H9 (cell line): ENCODE measurements at regions not wholly inside any gene's neighbourhood (a gene's known extent, or its start where the extent isn't known, plus 50 kb on each side); places are given as distances from the start of the nearest gene placed in this dataset.
A peak's percentile ranks its signal among the peaks of the same experiment; 100 is the strongest.

Experiments
- DNase-seq: peaks from one replicate; pipeline ENCODE4 v3.0.0-alpha.2; 2017
- H2AFZ ChIP-seq: one replicate; pipeline ENCODE4 v1.6.1; 2013; ENCODE audit warnings: mild to moderate bottlenecking, low read length, control low read depth, moderate library complexity
- H2AK5ac ChIP-seq: 2 replicates; pipeline ENCODE4 v1.6.1; 2013; ENCODE audit warnings: low read length, control low read depth, mixed read lengths; ENCODE audit not compliant: insufficient read length
- H2BK120ac ChIP-seq: one replicate; pipeline ENCODE4 v1.6.1; 2013; ENCODE audit warnings: low read depth, mild to moderate bottlenecking, low read length, control low read depth, inconsistent platforms; ENCODE audit not compliant: poor library complexity, severe bottlenecking
- H2BK12ac ChIP-seq: 2 replicates; pipeline ENCODE4 v1.6.1; 2013; ENCODE audit warnings: low read length, control low read depth, mixed read lengths, low read depth; ENCODE audit not compliant: insufficient read length
- H2BK15ac ChIP-seq: 2 replicates; pipeline ENCODE4 v1.6.1; 2013; ENCODE audit warnings: low read depth, low read length, control low read depth
- H2BK20ac ChIP-seq: one replicate; pipeline ENCODE4 v1.6.1; 2013; ENCODE audit warnings: low read depth, mild to moderate bottlenecking, low read length, control low read depth, inconsistent platforms; ENCODE audit not compliant: poor library complexity, severe bottlenecking
- H2BK5ac ChIP-seq: 2 replicates; pipeline ENCODE4 v1.6.1; 2013; ENCODE audit warnings: low read length, control low read depth, mixed read lengths; ENCODE audit not compliant: insufficient read length
- H3K14ac ChIP-seq: 2 replicates; pipeline ENCODE4 v1.6.1; 2013; ENCODE audit warnings: low read length, control low read depth; ENCODE audit not compliant: insufficient read depth
- H3K18ac ChIP-seq: 2 replicates; pipeline ENCODE4 v1.6.1; 2013; ENCODE audit warnings: low read depth, mild to moderate bottlenecking, mixed read lengths, low read length, control low read depth; ENCODE audit not compliant: insufficient read length
- H3K23ac ChIP-seq: 2 replicates; pipeline ENCODE4 v1.6.1; 2013; ENCODE audit warnings: low read length, control low read depth, mixed read lengths, low read depth; ENCODE audit not compliant: insufficient read length
- H3K23me2 ChIP-seq: 2 replicates; pipeline ENCODE4 v1.6.1; 2013; ENCODE audit warnings: low read depth, mild to moderate bottlenecking, mixed read lengths, low read length, control low read depth; ENCODE audit not compliant: insufficient read length, poor library complexity, severe bottlenecking
- H3K27ac ChIP-seq: 2 replicates; pipeline ENCODE4 v1.5.1; 2013; ENCODE audit warnings: low read length, control low read depth, mixed read lengths, low read depth; ENCODE audit not compliant: insufficient read length
- H3K27me3 ChIP-seq: 2 replicates; pipeline ENCODE4 v1.6.1; 2013; ENCODE audit warnings: low read length, control low read depth, inconsistent platforms; ENCODE audit not compliant: insufficient read depth
- H3K4ac ChIP-seq: 2 replicates; pipeline ENCODE4 v1.6.1; 2013; ENCODE audit warnings: low read depth, mild to moderate bottlenecking, control low read depth, inconsistent platforms, low read length, moderate library complexity
- H3K4me1 ChIP-seq: 2 replicates; pipeline ENCODE4 v1.6.1; 2013; ENCODE audit warnings: low read length, control low read depth, inconsistent platforms; ENCODE audit not compliant: insufficient read depth
- H3K4me2 ChIP-seq: 2 replicates; pipeline ENCODE4 v1.6.1; 2013; ENCODE audit warnings: low read length, control low read depth, mixed read lengths; ENCODE audit not compliant: insufficient read length, insufficient read depth
- H3K56ac ChIP-seq: 2 replicates; pipeline ENCODE4 v1.6.1; 2013; ENCODE audit warnings: low read depth, mild to moderate bottlenecking, mixed read lengths, low read length, control low read depth; ENCODE audit not compliant: insufficient read length
- H3K79me1 ChIP-seq: 2 replicates; pipeline ENCODE4 v1.6.1; 2013; ENCODE audit warnings: low read depth, mild to moderate bottlenecking, moderate library complexity, low read length, control low read depth, inconsistent platforms; ENCODE audit not compliant: insufficient read depth, poor library complexity, severe bottlenecking
- H3K79me2 ChIP-seq: 2 replicates; pipeline ENCODE4 v1.6.1; 2013; ENCODE audit warnings: low read length, control low read depth, inconsistent platforms; ENCODE audit not compliant: insufficient read depth
- H3K9ac ChIP-seq: 2 replicates; pipeline ENCODE4 v1.6.1; 2013; ENCODE audit warnings: low read length, control low read depth, mixed read lengths; ENCODE audit not compliant: insufficient read length; ENCODE audit errors: extremely low read depth
- H3K9me3 ChIP-seq: one replicate; pipeline ENCODE4 v1.6.1; 2013; ENCODE audit warnings: low read depth, low read length, inconsistent platforms; ENCODE audit not compliant: control insufficient read depth
- H3T11ph ChIP-seq: one replicate; pipeline ENCODE4 v1.6.1; 2013; ENCODE audit warnings: mild to moderate bottlenecking, low read length, control low read depth, inconsistent platforms
- H4K20me1 ChIP-seq: one replicate; pipeline ENCODE4 v1.6.1; 2013; ENCODE audit not compliant: control insufficient read depth, insufficient read length, insufficient read depth
- H4K5ac ChIP-seq: 2 replicates; pipeline ENCODE4 v1.6.1; 2013; ENCODE audit warnings: low read depth, mild to moderate bottlenecking, mixed read lengths, low read length, control low read depth; ENCODE audit not compliant: insufficient read length
- H4K8ac ChIP-seq: replicated peaks from 2 replicates; pipeline ENCODE4 v1.6.1; 2013; ENCODE audit warnings: low read length, control low read depth, mixed read lengths, low read depth; ENCODE audit not compliant: insufficient read length
- H4K91ac ChIP-seq: 2 replicates; pipeline ENCODE4 v1.6.1; 2013; ENCODE audit warnings: low read depth, mild to moderate bottlenecking, moderate library complexity, mixed read lengths, low read length, control low read depth; ENCODE audit not compliant: insufficient read length
- H3K27ac Mint-ChIP-seq, 3 experiments: 2 replicates in 2 of 3; 3 replicates in 1 of 3; pipeline ENCODE4 v1.8.0; 2020 to 2021; ENCODE audit warnings: mixed read lengths in 3 of 3, mild to moderate bottlenecking in 1 of 3, moderate library complexity in 1 of 3
- H3K27me3 Mint-ChIP-seq: 2 replicates; pipeline ENCODE4 v1.8.0; 2021; ENCODE audit warnings: low read depth, mild to moderate bottlenecking, moderate library complexity, mixed read lengths
- H3K36me3 Mint-ChIP-seq, 3 experiments: 2 replicates in 2 of 3; 3 replicates in 1 of 3; pipeline ENCODE4 v1.8.0; 2020 to 2021; ENCODE audit warnings: low read depth in 3 of 3, mixed read lengths in 3 of 3; ENCODE audit not compliant: insufficient read depth in 1 of 3
- H3K4me1 Mint-ChIP-seq, 2 experiments: 2 replicates each; pipeline ENCODE4 v1.8.0; 2020; ENCODE audit warnings: mixed read lengths in 2 of 2
- H3K4me3 Mint-ChIP-seq, 2 experiments: 2 replicates in 1 of 2; 3 replicates in 1 of 2; pipeline ENCODE4 v1.8.0; 2020 to 2021; ENCODE audit warnings: mild to moderate bottlenecking in 2 of 2, mixed read lengths in 2 of 2, moderate library complexity in 1 of 2
- H3K9me3 Mint-ChIP-seq, 2 experiments: 2 replicates in 1 of 2; 3 replicates in 1 of 2; pipeline ENCODE4 v1.8.0; 2020; ENCODE audit warnings: mild to moderate bottlenecking in 2 of 2, mixed read lengths in 2 of 2, moderate library complexity in 1 of 2
- WGBS: extraction: QIAGEN DNeasy Blood & Tissue Kit; methylation state at CpG from one replicate; pipeline ENCODE4 v1.1.7; 2013; ENCODE audit warnings: missing lambda C conversion rate, low lambda C conversion rate, mixed read lengths; ENCODE audit not compliant: insufficient read length; ENCODE audit errors: extremely low coverage; 5-methylcytosine and 5-hydroxymethylcytosine counted together
- TF ChIP-seq, protein P1 (sequence below): fragments of 200-600 bp; sonication (generic); conservative IDR thresholded peaks from 3 replicates; pipeline ENCODE4 v1.8.0; 2021; ENCODE audit warnings: antibody characterized with exemption, mild to moderate bottlenecking

DNA sequence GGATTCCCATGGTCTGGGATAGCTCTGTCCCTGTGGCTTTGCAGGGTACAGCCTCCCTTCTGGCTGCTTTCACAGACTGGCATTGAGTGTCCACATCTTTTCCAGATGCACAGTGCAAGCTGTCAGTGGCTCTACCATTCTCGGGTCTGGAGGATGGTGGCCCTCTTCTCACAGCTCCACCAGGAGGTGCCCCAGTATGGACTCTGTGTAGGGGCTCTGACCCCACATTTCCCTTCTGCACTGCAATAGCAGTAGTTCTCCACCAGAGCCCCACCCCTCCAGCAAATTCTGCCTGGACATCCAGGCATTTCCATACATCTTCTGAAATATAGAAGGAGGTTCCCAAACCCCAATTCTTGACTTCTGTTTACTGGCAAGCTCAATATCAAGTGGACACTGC, 50.2 kb upstream of the GRID2 start:
- Histone ChIP-seq H3K4me2 (no peak overlapping the region), H2BK20ac (no peak overlapping the region), H3K14ac (no peak overlapping the region), H2BK15ac (no peak overlapping the region), H3K9ac (no peak overlapping the region), H3K79me1 (no peaks in the 10 kb centered on the region), H3T11ph (no peak overlapping the region), H3K23me2 (no peaks in the 10 kb centered on the region), H3K27me3 (no peaks in the 10 kb centered on the region), H3K79me2 (no peaks in the 10 kb centered on the region), H4K91ac (no peak overlapping the region), H4K20me1 (no peaks in the 10 kb centered on the region), H3K27ac (no peak overlapping the region), H2BK5ac (no peak overlapping the region), H3K4me1 (no peaks in the 10 kb centered on the region), H4K5ac (no peak overlapping the region), H3K56ac (no peak overlapping the region), H4K8ac (no peak overlapping the region), H2BK120ac (no peak overlapping the region), H3K4ac (no peak overlapping the region), H3K23ac (no peak overlapping the region), H2AFZ (no peak overlapping the region), H2BK12ac (no peak overlapping the region), H3K9me3 (peaks cover 57% of the 10 kb centered on the region), H2AK5ac (no peak overlapping the region), H3K18ac (no peak overlapping the region)
- peaks cover 68% of the 10 kb centered on the region for H3K27me3 Mint-ChIP-seq
- WGBS: no CpG with 5 or more reads among the region's 1 CpG
- peaks cover 47 to 88% (median 71%) of the 10 kb centered on the region in 3 experiments for H3K36me3 Mint-ChIP-seq
- H3K4me1 Mint-ChIP-seq: no peaks in the 10 kb centered on the region
- peaks cover 86 to 97% of the 10 kb centered on the region in 2 experiments for H3K9me3 Mint-ChIP-seq
- no peak overlapping the region for H3K4me3 Mint-ChIP-seq
- no peak overlapping the region for H3K27ac Mint-ChIP-seq
- TF ChIP-seq, protein P1, sequence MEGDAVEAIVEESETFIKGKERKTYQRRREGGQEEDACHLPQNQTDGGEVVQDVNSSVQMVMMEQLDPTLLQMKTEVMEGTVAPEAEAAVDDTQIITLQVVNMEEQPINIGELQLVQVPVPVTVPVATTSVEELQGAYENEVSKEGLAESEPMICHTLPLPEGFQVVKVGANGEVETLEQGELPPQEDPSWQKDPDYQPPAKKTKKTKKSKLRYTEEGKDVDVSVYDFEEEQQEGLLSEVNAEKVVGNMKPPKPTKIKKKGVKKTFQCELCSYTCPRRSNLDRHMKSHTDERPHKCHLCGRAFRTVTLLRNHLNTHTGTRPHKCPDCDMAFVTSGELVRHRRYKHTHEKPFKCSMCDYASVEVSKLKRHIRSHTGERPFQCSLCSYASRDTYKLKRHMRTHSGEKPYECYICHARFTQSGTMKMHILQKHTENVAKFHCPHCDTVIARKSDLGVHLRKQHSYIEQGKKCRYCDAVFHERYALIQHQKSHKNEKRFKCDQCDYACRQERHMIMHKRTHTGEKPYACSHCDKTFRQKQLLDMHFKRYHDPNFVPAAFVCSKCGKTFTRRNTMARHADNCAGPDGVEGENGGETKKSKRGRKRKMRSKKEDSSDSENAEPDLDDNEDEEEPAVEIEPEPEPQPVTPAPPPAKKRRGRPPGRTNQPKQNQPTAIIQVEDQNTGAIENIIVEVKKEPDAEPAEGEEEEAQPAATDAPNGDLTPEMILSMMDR: peak; percentile 40; the same call in 2 of the 3 replicates
- peak; percentile 41 for DNase-seq
